RWPE2 (cell line): ENCODE measurements at regions not wholly inside any gene's neighbourhood (a gene's known extent, or its start where the extent isn't known, plus 50 kb on each side); places are given as distances from the start of the nearest gene placed in this dataset.

Source experiments
- ATAC-seq: fragments of 200-7000 bp; cut with Tn5 transposase; 3 replicates; pipeline ENCODE4 v1.9.1; 2021; ENCODE audit warnings: low read depth
- DNase-seq: peaks from one replicate; pipeline ENCODE4 v3.0.0-alpha.2; 2020; ENCODE audit warnings: low spot score
- H3K27ac ChIP-seq: fragments of 450-650 bp; 2 replicates; pipeline ENCODE4 v1.5.1; 2017; ENCODE audit warnings: mild to moderate bottlenecking; ENCODE audit not compliant: poor library complexity, severe bottlenecking
- H3K27me3 ChIP-seq: fragments of 250-450 bp; sonication (Bioruptor Pico); 2 replicates; pipeline ENCODE4 v1.5.1; 2021; ENCODE audit warnings: mild to moderate bottlenecking, moderate library complexity; ENCODE audit not compliant: insufficient read depth, poor library complexity, severe bottlenecking
- H3K36me3 ChIP-seq: fragments of 250-450 bp; sonication (Bioruptor Pico); 2 replicates; pipeline ENCODE4 v1.5.1; 2020; ENCODE audit warnings: low read depth, mild to moderate bottlenecking, moderate library complexity
- H3K4me1 ChIP-seq: fragments of 250-450 bp; sonication (Bioruptor Pico); 2 replicates; pipeline ENCODE4 v1.5.1; 2021; ENCODE audit warnings: mild to moderate bottlenecking, moderate library complexity; ENCODE audit not compliant: insufficient read depth, poor library complexity, severe bottlenecking
- H3K4me3 ChIP-seq: fragments of 250-450 bp; sonication (Bioruptor Pico); 2 replicates; pipeline ENCODE4 v1.5.1; 2021; ENCODE audit warnings: mild to moderate bottlenecking, moderate library complexity; ENCODE audit not compliant: severe bottlenecking
- H3K9me3 ChIP-seq: fragments of 250-450 bp; sonication (Bioruptor Pico); 2 replicates; pipeline ENCODE4 v1.5.1; 2021; ENCODE audit warnings: mild to moderate bottlenecking, moderate library complexity; ENCODE audit not compliant: severe bottlenecking
- CTCF ChIP-seq: fragments of 450-650 bp; IDR thresholded peaks from one replicate; pipeline ENCODE4 v1.5.1; 2017; ENCODE audit warnings: mild to moderate bottlenecking, moderate library complexity; ENCODE audit not compliant: poor library complexity, severe bottlenecking

GRCh38 chr5:81884871-81885270, 87.0 kb upstream of the ATG10 start:
- TF ChIP-seq CTCF, result no peak
- no peak overlapping the region for H3K27ac ChIP-seq
- no peaks in the 10 kb centered on the region for H3K36me3 ChIP-seq
- H3K4me1 ChIP-seq, result no peaks in the 10 kb centered on the region
- H3K9me3 ChIP-seq, result no peaks in the 10 kb centered on the region
- peaks cover 9% of the 10 kb centered on the region for H3K27me3 ChIP-seq
- no peak overlapping the region for H3K4me3 ChIP-seq
- ATAC-seq (no peak), DNase-seq (no peak)

GRCh38 chr5:81883371-81883770, 88.5 kb upstream of the ATG10 start:
- Histone ChIP-seq H3K9me3 (no peaks in the 10 kb centered on the region), H3K4me1 (no peaks in the 10 kb centered on the region), H3K27me3 (peaks cover 9% of the 10 kb centered on the region), H3K27ac (no peak overlapping the region), H3K36me3 (no peaks in the 10 kb centered on the region), H3K4me3 (no peak overlapping the region)
- DNase-seq, result no peak
- no peak for TF ChIP-seq CTCF
- no peak for ATAC-seq

GRCh38 chr5:81881595-81881994, 90.2 kb upstream of the ATG10 start:
- Histone ChIP-seq H3K36me3 (no peaks in the 10 kb centered on the region), H3K27me3 (peaks cover 9% of the 10 kb centered on the region), H3K9me3 (no peaks in the 10 kb centered on the region), H3K27ac (no peak overlapping the region), H3K4me3 (no peak overlapping the region), H3K4me1 (no peaks in the 10 kb centered on the region)
- no peak for TF ChIP-seq CTCF
- no peak for DNase-seq
- no peak for ATAC-seq

GRCh38 chr5:81879936-81880335, 91.9 kb upstream of the ATG10 start:
- ATAC-seq, result no peak

GRCh38 chr5:81878333-81878732, 93.5 kb upstream of the ATG10 start:
- Histone ChIP-seq H3K27me3 (peaks cover 4% of the 10 kb centered on the region), H3K4me1 (no peaks in the 10 kb centered on the region), H3K4me3 (no peak overlapping the region), H3K36me3 (no peaks in the 10 kb centered on the region), H3K9me3 (no peaks in the 10 kb centered on the region), H3K27ac (no peak overlapping the region)
- DNase-seq (no peak), ATAC-seq (no peak)
- TF ChIP-seq CTCF, result no peak

More at GRCh38 chr5:81879936-81880335, 91.9 kb upstream of the ATG10 start:
- H3K4me3 ChIP-seq, result no peak overlapping the region
- TF ChIP-seq CTCF, result no peak
- H3K36me3 ChIP-seq, result no peaks in the 10 kb centered on the region
- H3K27me3 ChIP-seq, result peaks cover 9% of the 10 kb centered on the region
- no peak overlapping the region for H3K27ac ChIP-seq
- no peak for DNase-seq
- H3K4me1 ChIP-seq, result no peaks in the 10 kb centered on the region
- H3K9me3 ChIP-seq, result no peaks in the 10 kb centered on the region
